ENCODE measurements at regions not wholly inside any gene's neighbourhood (a gene's known extent, or its start where the extent isn't known, plus 50 kb on each side); places are given as distances from the start of the nearest gene placed in this dataset.

GRCh38 chr3:107061466-107061865, 315.8 kb upstream of the CCDC54 start:
- TF ChIP-seq YY1 (IDR thresholded peaks at IDR 0.05; ENCODE audit: insufficient read depth, insufficient read length), result no peak
- no peak for TF ChIP-seq ZNF274 (IDR thresholded peaks at IDR 0.05; ENCODE audit: low read depth, low read length)
